SJSA1 (cell line): ENCODE measurements at regions not wholly inside any gene's neighbourhood (a gene's known extent, or its start where the extent isn't known, plus 50 kb on each side); places are given as distances from the start of the nearest gene placed in this dataset.

Source experiments
- DNase-seq, 2 experiments: peaks; one replicate each; pipeline ENCODE4 v3.0.0-alpha.2; 2015 to 2020; ENCODE audit warnings: low spot score in 2 of 2, low read depth in 1 of 2
- H3K27ac ChIP-seq: fragments of 250-450 bp; sonication (Bioruptor Pico); 2 replicates; pipeline ENCODE4 v1.5.1; 2020; ENCODE audit warnings: mild to moderate bottlenecking, moderate library complexity
- H3K27me3 ChIP-seq: fragments of 250-450 bp; sonication (Bioruptor Pico); replicated peaks from 2 replicates; pipeline ENCODE4 v1.5.1; 2020; ENCODE audit warnings: mild to moderate bottlenecking, moderate library complexity
- H3K36me3 ChIP-seq: fragments of 250-450 bp; sonication (Bioruptor Pico); 2 replicates; pipeline ENCODE4 v1.5.1; 2020; ENCODE audit warnings: mild to moderate bottlenecking
- H3K4me1 ChIP-seq: fragments of 250-450 bp; sonication (Bioruptor Pico); replicated peaks from 2 replicates; pipeline ENCODE4 v1.6.1; 2021; ENCODE audit warnings: mild to moderate bottlenecking
- H3K4me3 ChIP-seq: fragments of 250-450 bp; sonication (Bioruptor Pico); 2 replicates; pipeline ENCODE4 v1.5.1; 2020; ENCODE audit warnings: mild to moderate bottlenecking
- H3K9me3 ChIP-seq: fragments of 250-450 bp; sonication (Bioruptor Pico); replicated peaks from 2 replicates; pipeline ENCODE4 v1.5.1; 2020; ENCODE audit warnings: mild to moderate bottlenecking

DNA sequence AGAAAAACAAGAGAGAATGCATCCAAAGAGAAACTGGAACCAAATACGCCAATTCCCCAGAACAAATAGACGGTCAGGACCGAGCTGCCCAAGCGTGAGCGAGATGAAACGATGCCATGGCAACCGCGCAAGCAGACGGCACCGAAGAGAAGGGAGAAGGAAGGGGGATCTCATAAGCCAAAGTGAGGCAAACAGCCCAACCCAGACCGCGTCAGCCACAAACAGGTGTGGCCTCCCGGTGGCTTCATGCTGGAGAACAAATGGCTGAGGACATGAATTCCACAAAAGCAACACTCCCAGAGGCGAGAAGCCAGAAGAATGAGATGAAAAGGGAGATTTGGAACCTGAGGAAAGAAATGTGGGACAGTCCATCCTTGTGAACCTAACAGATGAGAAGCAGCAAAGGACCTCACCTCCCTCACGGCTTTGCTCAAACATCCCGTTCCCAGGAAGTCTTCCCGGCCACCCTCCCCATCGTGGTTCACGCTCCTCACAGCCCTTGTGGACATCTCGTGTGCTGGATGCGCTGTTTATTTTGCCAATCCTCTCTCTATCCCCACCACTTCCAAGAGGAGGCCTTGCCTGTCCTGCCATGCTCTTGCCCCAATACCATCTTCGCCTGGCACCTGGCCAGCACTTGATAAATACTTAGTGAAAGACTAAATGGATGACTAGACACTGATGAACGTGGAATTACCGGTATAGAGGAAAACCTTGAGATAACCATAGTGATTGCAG lies 89.1 kb upstream of the RTL6 start:
- no peaks in the 10 kb centered on the region; the same call in 1 of the 2 replicates for H3K4me1 ChIP-seq
- DNase-seq: no peak
- peaks cover 8% of the 10 kb centered on the region; the same call in 1 of the 2 replicates for H3K27me3 ChIP-seq
- no peak overlapping the region for H3K27ac ChIP-seq
- no peak overlapping the region for H3K4me3 ChIP-seq
- H3K36me3 ChIP-seq: no peaks in the 10 kb centered on the region
- H3K9me3 ChIP-seq: 0 out of 2 replicates have a peak, but pooled peaks cover 5% of the 10 kb centered on the region

DNA sequence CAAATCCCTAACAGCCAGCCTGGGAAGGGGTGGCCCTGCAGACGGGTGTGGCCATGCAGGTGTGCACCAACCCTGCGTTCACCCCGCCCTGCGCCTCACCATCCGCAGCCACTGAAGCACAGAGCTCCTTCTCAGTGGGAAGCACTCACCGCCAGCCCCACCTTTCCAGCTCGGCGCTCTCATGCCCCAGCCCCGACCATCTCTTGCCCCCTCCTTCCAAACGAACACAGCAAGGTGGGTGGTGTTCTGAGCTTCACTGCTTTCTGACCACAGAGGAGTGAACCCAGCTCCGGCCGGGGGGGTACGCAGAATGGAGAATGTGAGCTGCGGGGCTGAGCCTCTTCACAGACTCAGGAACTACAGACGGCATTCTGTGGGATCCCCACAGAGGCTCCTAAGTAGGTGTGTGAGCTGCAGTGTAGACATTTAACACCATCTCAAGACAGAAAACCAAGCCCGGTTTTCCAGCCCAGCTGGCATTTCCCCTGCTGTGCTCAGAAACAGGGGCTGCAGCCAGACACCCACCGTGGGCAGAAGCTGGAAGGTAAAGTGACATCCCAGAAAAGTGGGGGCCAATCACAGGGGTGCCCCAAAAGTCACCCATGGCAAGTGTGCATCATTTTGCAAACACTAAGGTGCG lies 88.4 kb upstream of the RTL6 start:
- DNase-seq: no peak
- Histone ChIP-seq H3K9me3 (0 out of 2 replicates have a peak, but pooled peaks cover 5% of the 10 kb centered on the region), H3K4me1 (no peaks in the 10 kb centered on the region; the same call in 1 of the 2 replicates), H3K27me3 (peaks cover 8% of the 10 kb centered on the region; the same call in 1 of the 2 replicates), H3K36me3 (no peaks in the 10 kb centered on the region), H3K27ac (no peak overlapping the region), H3K4me3 (no peak overlapping the region)

DNA sequence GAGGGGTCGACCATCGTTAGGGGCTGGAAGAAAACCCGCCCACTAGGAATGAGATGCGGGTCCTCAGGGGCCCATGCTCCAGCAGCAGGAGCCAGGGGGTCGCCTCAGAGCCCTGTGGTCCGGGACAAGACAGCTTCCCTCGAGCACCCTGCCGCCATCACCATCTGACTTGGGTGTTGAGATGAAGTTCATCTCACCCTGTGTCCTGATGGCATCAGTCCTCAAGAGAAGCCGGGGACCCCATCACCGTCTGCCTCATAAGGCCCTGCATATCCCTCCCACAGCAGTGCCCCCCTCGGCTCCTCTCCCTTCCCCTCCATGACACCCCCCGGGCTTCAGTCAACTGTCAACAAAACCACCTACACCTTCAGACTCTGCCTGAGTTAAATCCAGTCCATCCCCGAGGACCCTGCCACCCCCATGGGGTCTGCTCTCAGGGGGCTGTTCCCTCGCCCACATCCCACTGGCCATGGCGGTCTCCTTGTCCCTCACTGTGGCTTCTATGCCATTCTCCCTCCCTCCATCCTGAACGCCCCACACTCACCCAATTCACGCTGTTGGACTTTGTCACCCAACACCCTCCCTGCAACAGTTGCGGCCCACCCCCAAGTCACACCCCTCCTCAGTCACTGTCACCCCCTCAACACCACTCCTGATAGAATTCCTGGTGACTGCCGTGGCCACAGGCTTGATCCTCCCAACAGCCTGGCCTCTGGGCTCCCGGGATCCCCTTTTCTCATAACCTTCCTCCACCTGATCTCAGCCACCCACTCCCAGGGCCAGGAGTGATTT lies 87.7 kb upstream of the RTL6 start:
- Histone ChIP-seq H3K4me3 (no peak overlapping the region), H3K27me3 (peaks cover 8% of the 10 kb centered on the region; the same call in 1 of the 2 replicates), H3K9me3 (0 out of 2 replicates have a peak, but pooled peaks cover 5% of the 10 kb centered on the region), H3K4me1 (no peaks in the 10 kb centered on the region; the same call in 1 of the 2 replicates), H3K27ac (no peak overlapping the region), H3K36me3 (no peaks in the 10 kb centered on the region)
- DNase-seq: no peak

DNA sequence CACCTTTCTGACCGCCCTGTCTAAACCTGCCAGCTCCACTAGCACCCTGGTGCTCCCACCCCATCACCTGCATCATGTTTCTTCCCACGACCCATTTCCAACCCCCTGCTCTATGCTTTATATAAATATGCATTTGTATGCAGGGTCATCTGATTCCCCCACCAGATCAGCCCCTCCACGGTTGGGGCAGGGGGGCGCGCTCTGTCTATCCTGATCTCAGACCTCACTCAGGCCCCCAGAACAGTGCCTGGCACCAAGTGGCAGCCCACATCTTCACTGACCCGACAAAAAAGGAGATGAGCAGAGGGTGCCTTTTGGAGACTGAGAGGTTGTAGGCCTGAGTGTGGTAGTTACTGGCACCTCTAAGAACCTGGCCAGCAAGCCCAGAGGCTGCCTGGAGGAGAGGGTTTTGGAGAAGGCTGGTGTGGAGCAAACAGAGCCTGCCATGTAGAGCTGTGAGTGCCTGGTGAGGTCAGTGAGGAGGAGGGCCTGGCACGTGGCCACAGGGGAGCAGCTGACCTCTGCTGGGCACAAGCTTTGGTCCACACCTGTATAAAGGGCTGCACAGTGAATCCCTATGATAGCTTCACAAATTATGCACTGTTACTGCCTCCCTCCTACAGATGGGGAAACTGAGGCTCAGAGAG lies 86.3 kb upstream of the RTL6 start:
- H3K4me1 ChIP-seq: no peaks in the 10 kb centered on the region
- H3K27ac ChIP-seq: no peak overlapping the region
- no peaks in the 10 kb centered on the region for H3K9me3 ChIP-seq
- DNase-seq: peak in 1 of 2 experiments; percentile 37
- peaks cover 8% of the 10 kb centered on the region; the same call in 1 of the 2 replicates for H3K27me3 ChIP-seq
- no peak overlapping the region for H3K4me3 ChIP-seq
- H3K36me3 ChIP-seq: no peaks in the 10 kb centered on the region

DNA sequence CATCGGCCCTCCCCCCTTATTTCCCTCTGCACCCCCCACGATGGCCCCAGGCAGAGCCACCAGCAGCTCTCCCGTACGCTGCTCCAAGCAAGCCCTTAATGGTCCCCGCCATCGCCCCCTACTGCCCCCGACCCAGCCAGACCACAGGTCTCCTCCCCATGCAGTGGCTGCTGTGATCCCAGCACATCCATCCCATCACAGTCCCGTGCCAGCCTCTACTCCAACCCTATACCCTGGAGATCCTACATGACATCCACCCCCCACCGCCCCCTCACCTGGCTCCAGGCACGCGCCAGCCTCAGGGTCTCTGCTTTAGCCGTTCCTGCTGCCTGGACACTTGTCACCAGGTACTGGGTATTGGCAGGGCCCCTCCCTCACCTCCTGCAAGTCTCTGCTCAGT lies 85.8 kb upstream of the RTL6 start:
- Histone ChIP-seq H3K4me1 (no peaks in the 10 kb centered on the region), H3K9me3 (no peaks in the 10 kb centered on the region), H3K4me3 (no peak overlapping the region), H3K36me3 (no peaks in the 10 kb centered on the region), H3K27ac (no peak overlapping the region), H3K27me3 (peaks cover 8% of the 10 kb centered on the region; the same call in 1 of the 2 replicates)
- DNase-seq: peak in 1 of 2 experiments; percentile 43

DNA sequence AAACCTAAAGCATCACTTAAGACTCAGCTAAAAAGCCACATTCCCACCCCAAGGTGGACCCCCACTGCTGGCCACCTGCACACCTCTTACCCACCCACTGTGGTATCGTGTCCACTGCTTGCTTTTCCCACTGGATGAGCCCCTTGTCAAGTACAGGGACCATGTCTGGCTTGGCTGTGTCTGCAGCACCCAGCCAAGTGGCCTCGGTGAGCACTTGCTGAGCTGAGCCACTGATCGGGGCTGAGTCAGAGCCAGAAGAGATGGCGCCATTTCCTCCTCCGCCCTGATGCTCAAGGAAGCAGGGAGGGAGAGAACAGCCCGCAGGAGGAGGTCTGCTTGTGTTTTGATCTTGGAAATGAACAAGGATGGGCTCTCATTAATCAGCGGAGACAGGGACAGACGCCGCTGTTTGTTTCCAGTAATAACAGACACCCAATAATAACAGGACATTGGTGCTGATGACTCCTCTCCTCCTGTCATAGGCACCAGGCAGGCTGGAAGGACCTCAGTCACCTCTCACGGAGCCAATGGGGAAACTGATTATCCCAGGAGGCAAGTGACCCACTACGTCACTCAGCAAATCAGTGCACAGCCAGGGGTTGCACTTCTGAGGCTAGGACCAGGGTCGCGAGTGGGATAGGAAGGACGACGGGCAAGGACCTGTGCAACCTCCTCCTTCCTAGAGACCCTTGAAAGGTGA lies 85.2 kb upstream of the RTL6 start:
- Histone ChIP-seq H3K27ac (no peak overlapping the region), H3K27me3 (peaks cover 8% of the 10 kb centered on the region; the same call in 1 of the 2 replicates), H3K4me3 (no peak overlapping the region), H3K36me3 (no peaks in the 10 kb centered on the region), H3K9me3 (no peaks in the 10 kb centered on the region), H3K4me1 (no peaks in the 10 kb centered on the region)
- DNase-seq: peak in 1 of 2 experiments; percentile 26

DNA sequence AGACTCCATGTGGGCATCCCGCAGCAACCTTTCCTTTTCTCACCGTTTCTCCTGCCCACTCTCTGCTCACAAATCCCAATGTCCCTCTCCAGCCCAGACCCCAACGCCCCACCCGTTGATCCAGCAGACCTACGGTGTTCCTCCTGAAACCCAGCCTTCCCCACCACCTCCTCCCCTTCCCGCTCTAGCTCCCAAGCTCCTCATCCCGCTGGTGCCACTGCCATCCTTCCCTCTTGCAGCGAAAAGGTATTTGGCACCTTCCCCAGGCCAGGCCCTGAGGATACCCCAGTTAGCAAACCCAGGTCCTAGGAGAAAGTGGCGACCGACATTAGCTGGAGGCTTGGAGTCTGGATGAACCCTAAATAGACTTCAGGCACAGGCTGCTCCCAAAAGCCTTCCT lies 84.0 kb upstream of the RTL6 start:
- H3K27me3 ChIP-seq: peaks cover 8% of the 10 kb centered on the region; the same call in 1 of the 2 replicates
- no peak overlapping the region for H3K4me3 ChIP-seq
- H3K36me3 ChIP-seq: no peaks in the 10 kb centered on the region
- H3K27ac ChIP-seq: no peak overlapping the region
- H3K4me1 ChIP-seq: no peaks in the 10 kb centered on the region
- DNase-seq: peak in 1 of 2 experiments; percentile 27
- no peaks in the 10 kb centered on the region for H3K9me3 ChIP-seq

DNA sequence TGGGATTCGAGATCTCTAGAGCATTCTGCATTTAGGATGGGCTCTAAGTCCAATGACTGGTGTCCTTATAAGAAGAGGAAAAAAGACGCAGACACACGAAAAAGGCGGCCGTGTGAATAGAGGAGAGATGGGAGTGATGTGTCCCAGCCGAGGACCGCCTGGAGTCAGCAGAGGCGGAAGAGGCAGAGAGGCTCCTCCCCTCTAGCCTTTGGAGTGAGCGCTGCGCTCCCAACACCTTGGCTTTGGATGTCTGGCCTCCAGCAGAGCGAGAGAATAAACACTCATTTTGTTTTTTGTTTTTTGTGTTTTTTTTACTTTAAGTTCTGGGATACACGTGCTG lies 83.0 kb upstream of the RTL6 start:
- Histone ChIP-seq H3K4me3 (no peak overlapping the region), H3K27ac (no peak overlapping the region), H3K27me3 (0 out of 2 replicates have a peak, but pooled peaks cover 5% of the 10 kb centered on the region), H3K36me3 (no peaks in the 10 kb centered on the region), H3K9me3 (no peaks in the 10 kb centered on the region), H3K4me1 (no peaks in the 10 kb centered on the region)
- peak in 1 of 2 experiments; percentile 30 for DNase-seq

DNA sequence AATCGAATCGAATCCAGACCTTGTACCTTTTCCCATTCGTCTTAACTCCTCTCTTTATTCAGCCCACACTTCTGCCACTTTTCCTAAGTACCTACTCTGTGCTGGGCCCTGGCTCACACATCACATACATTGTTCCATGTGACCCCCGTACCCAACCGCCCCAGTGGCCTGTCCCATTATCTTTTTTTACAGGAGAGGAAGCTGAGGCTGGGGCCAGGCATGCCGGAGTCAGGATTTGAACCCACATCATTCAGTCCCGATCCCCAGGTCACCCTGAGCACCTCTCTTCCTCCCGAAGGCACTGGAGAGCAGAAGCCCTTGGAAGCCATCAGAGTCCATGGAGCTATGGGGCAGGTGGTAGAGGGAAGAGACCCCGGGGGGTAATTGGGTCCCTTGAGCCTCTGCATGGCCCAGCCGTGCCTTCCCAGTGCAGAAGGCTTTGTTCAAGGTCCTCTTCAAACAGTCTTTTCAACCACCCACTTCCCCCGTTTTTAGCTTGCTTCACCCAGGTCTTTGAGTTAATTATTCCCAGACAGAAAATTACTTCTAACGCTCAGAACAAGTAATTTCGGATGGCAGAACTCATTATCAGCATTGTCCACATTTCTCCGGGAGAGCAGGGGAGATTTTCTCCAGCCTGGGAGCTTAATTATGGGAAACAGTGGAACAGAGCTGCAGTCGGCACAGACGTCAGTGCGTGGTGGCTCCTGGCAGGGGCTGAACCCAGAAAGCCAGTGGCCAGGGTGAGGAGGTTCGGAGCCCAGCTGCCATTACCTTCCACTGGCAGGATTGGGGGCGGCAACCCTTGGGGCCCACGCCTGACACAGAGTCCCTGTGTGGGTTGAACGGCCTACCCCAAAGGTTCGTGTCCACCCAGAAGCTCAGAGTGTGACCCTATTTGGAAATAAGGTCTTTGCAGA lies 82.4 kb upstream of the RTL6 start:
- Histone ChIP-seq H3K27ac (no peak overlapping the region), H3K27me3 (0 out of 2 replicates have a peak, but pooled peaks cover 5% of the 10 kb centered on the region), H3K36me3 (no peaks in the 10 kb centered on the region), H3K9me3 (no peaks in the 10 kb centered on the region), H3K4me1 (peaks cover 2% of the 10 kb centered on the region; the same call in 1 of the 2 replicates), H3K4me3 (no peak overlapping the region)
- DNase-seq: peak in 1 of 2 experiments; percentile 31

DNA sequence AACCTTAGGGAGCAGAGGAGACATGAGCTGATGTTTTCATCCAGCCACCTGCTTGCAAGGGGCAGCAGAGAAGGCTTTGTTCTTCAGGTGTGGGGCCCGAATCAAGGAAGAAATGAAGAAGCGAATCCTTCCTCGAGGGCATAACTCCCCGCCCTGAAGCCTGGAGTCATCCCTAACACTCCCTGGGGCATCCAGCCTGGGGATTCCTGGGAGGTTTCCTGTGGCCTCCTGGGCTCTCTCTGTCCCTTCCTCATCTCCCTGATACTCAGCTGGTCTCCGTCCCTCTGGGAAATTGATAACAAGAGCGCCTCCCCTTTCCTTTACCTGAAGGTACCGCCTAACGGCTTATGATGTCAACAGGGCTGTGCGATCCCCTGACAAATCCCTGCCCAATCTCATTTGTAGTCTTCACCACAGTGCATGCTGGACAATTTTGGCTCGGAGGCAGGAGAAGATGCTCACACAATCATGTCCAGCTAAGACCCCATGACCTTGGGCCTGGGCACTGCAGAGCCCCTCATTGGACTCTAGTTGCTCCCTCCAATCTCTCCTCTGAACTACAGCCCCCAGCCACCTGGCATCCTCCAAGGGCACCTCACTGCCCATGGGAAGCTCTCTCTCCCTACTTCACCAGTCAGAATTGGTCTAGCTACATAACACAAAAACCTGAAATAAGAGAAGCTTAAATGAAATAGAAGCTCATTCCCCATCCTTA lies 80.6 kb upstream of the RTL6 start:
- H3K4me1 ChIP-seq: peaks cover 20% of the 10 kb centered on the region
- H3K36me3 ChIP-seq: no peaks in the 10 kb centered on the region
- peak in 1 of 2 experiments; percentile 31 for DNase-seq
- H3K4me3 ChIP-seq: no peak overlapping the region
- H3K27ac ChIP-seq: no peak overlapping the region
- H3K9me3 ChIP-seq: no peaks in the 10 kb centered on the region
- H3K27me3 ChIP-seq: no peaks in the 10 kb centered on the region

DNA sequence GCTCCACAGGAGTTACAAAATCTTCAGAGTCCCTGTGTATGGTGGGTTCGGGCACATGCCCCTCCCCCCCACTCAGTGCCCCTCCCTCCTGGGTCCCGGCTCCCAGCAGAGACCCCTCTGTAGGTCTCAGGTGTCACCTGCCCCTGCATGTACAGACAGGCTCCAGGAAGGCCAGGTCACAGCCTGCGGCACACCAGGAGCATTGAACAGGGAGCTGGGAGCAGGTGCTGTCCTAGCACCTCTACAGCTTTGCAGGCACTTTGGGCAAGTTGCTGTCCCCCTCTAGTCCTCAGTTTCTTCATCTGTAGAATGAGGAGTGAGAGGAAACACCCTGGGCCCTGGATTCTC lies 80.1 kb upstream of the RTL6 start:
- no peak overlapping the region for H3K4me3 ChIP-seq
- H3K36me3 ChIP-seq: no peaks in the 10 kb centered on the region
- peak in 1 of 2 experiments; percentile 33 for DNase-seq
- no peak overlapping the region for H3K27ac ChIP-seq
- peaks cover 23% of the 10 kb centered on the region for H3K4me1 ChIP-seq
- H3K27me3 ChIP-seq: no peaks in the 10 kb centered on the region
- H3K9me3 ChIP-seq: no peaks in the 10 kb centered on the region
